ENCODE measurements at regions not wholly inside any gene's neighbourhood (a gene's known extent, or its start where the extent isn't known, plus 50 kb on each side); places are given as distances from the start of the nearest gene placed in this dataset.

GRCh38 chr5:63170486-63170885 lies 591.9 kb downstream of the LRRC70 start:
- Histone ChIP-seq H3K36me3 (no peaks in the 10 kb centered on the region), H3K27me3 (no peaks in the 10 kb centered on the region), H3K4me3 (no peak overlapping the region), H3K4me1 (no peaks in the 10 kb centered on the region), H3K27ac (no peak overlapping the region), H3K9me3 (no peaks in the 10 kb centered on the region)
- no peak for DNase-seq
- TF ChIP-seq, protein P1, sequence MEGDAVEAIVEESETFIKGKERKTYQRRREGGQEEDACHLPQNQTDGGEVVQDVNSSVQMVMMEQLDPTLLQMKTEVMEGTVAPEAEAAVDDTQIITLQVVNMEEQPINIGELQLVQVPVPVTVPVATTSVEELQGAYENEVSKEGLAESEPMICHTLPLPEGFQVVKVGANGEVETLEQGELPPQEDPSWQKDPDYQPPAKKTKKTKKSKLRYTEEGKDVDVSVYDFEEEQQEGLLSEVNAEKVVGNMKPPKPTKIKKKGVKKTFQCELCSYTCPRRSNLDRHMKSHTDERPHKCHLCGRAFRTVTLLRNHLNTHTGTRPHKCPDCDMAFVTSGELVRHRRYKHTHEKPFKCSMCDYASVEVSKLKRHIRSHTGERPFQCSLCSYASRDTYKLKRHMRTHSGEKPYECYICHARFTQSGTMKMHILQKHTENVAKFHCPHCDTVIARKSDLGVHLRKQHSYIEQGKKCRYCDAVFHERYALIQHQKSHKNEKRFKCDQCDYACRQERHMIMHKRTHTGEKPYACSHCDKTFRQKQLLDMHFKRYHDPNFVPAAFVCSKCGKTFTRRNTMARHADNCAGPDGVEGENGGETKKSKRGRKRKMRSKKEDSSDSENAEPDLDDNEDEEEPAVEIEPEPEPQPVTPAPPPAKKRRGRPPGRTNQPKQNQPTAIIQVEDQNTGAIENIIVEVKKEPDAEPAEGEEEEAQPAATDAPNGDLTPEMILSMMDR (IDR thresholded peaks at IDR 0.05) = no peak
- no peak for TF ChIP-seq POLR2A (IDR thresholded peaks at IDR 0.05)

- no peaks in the 10 kb centered on the region for H3K9me3 ChIP-seq
- DNase-seq = no peak
- no peaks in the 10 kb centered on the region for H3K4me1 ChIP-seq
- TF ChIP-seq, protein P1 (IDR thresholded peaks at IDR 0.05) = no peak
- TF ChIP-seq POLR2A (IDR thresholded peaks at IDR 0.05) = no peak
- H3K4me3 ChIP-seq = no peak overlapping the region
- H3K36me3 ChIP-seq = no peaks in the 10 kb centered on the region
- no peak overlapping the region for H3K27ac ChIP-seq
- H3K27me3 ChIP-seq = no peaks in the 10 kb centered on the region
These were observed 586.4 kb downstream of the LRRC70 start for GRCh38 chr5:63164838-63165535.

GRCh38 chr5:63164339-63164738 lies 585.7 kb downstream of the LRRC70 start:
- H3K27ac ChIP-seq = no peak overlapping the region
- no peaks in the 10 kb centered on the region for H3K4me1 ChIP-seq
- H3K27me3 ChIP-seq = no peaks in the 10 kb centered on the region
- H3K36me3 ChIP-seq = no peaks in the 10 kb centered on the region
- DNase-seq = no peak
- no peaks in the 10 kb centered on the region for H3K9me3 ChIP-seq
- no peak for TF ChIP-seq POLR2A (IDR thresholded peaks at IDR 0.05)
- TF ChIP-seq, protein P1 (IDR thresholded peaks at IDR 0.05) = no peak
- no peak overlapping the region for H3K4me3 ChIP-seq

DNA sequence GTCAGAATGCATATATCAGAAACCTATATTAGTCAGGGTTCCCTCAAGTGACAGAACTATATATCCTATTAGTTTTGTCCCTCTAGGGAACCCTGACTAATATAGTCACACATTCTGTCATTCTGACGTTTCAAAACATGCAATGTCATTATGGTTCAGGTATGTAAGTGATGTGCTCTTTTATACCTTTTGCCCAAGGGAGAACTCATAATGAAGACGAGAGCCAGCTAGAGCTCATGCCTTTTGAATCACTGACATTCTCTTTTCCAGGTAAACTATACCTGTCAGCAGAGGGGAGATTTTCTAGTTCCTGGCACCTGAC lies 576.7 kb downstream of the LRRC70 start:
- H3K4me1 ChIP-seq = no peaks in the 10 kb centered on the region
- H3K27ac ChIP-seq = no peak overlapping the region
- no peaks in the 10 kb centered on the region for H3K9me3 ChIP-seq
- H3K27me3 ChIP-seq = no peaks in the 10 kb centered on the region
- no peak overlapping the region for H3K4me3 ChIP-seq
- no peaks in the 10 kb centered on the region for H3K36me3 ChIP-seq
- no peak for TF ChIP-seq POLR2A (IDR thresholded peaks at IDR 0.05)
- TF ChIP-seq, protein P1 (IDR thresholded peaks at IDR 0.05) = no peak
- no peak for DNase-seq

GRCh38 chr5:63154476-63155309 lies 576.1 kb downstream of the LRRC70 start:
- Histone ChIP-seq H3K4me1 (no peaks in the 10 kb centered on the region), H3K36me3 (no peaks in the 10 kb centered on the region), H3K4me3 (no peak overlapping the region), H3K27me3 (no peaks in the 10 kb centered on the region), H3K9me3 (no peaks in the 10 kb centered on the region), H3K27ac (no peak overlapping the region)
- DNase-seq = no peak
- TF ChIP-seq, protein P1 (IDR thresholded peaks at IDR 0.05) = no peak
- no peak for TF ChIP-seq POLR2A (IDR thresholded peaks at IDR 0.05)

Data from Peyer's patch (tissue), 4 donors.